ENCODE measurements at regions not wholly inside any gene's neighbourhood (a gene's known extent, or its start where the extent isn't known, plus 50 kb on each side); places are given as distances from the start of the nearest gene placed in this dataset.
"Not testable (repeated sequence)": the region's sequence is repeated elsewhere in the genome, so short reads cannot be mapped to it uniquely, and the experiment has no call there.

GRCh38 chr6:155795173-155795796 lies 339.6 kb upstream of the NOX3 start:
- FAIRE-seq, result no peak

- no peak for FAIRE-seq
Observed at GRCh38 chr6:155791891-155792290, 336.3 kb upstream of the NOX3 start.

- no peak for FAIRE-seq
Observed at GRCh38 chr6:155791186-155791585, 335.5 kb upstream of the NOX3 start.

- FAIRE-seq, result no peak
Observed at GRCh38 chr6:155787168-155787567, 331.5 kb upstream of the NOX3 start.

GRCh38 chr6:155786528-155786927 lies 330.9 kb upstream of the NOX3 start:
- no peak for FAIRE-seq

GRCh38 chr6:155782739-155783459 lies 327.3 kb upstream of the NOX3 start:
- FAIRE-seq, result no peak

- no peak for FAIRE-seq
Observed at GRCh38 chr6:155782320-155782731, 326.7 kb upstream of the NOX3 start.

GRCh38 chr6:155779456-155779855 lies 323.8 kb upstream of the NOX3 start:
- no peak for FAIRE-seq

GRCh38 chr6:155778336-155778735 lies 322.7 kb upstream of the NOX3 start:
- no peak for FAIRE-seq

- no peak for FAIRE-seq
Observed at GRCh38 chr6:155771822-155772221, 316.2 kb upstream of the NOX3 start.

GRCh38 chr6:155770856-155771255 lies 315.2 kb upstream of the NOX3 start:
- FAIRE-seq, result no peak

- no peak for FAIRE-seq
Observed at GRCh38 chr6:155770313-155770712, 314.7 kb upstream of the NOX3 start.

GRCh38 chr6:155765275-155766194 lies 309.9 kb upstream of the NOX3 start:
- no peak for FAIRE-seq

- no peak for FAIRE-seq
Observed at GRCh38 chr6:155762649-155763048, 307.0 kb upstream of the NOX3 start.

GRCh38 chr6:155755452-155755851 lies 299.8 kb upstream of the NOX3 start:
- no peak for FAIRE-seq

- not testable (repeated sequence) for FAIRE-seq
Observed at GRCh38 chr6:155748778-155749177, 293.1 kb upstream of the NOX3 start.

GRCh38 chr6:155747491-155747890 lies 291.9 kb upstream of the NOX3 start:
- FAIRE-seq, result no peak

GRCh38 chr6:155740781-155741399 lies 285.3 kb upstream of the NOX3 start:
- FAIRE-seq, result no peak

- no peak for FAIRE-seq
Observed at GRCh38 chr6:155738602-155739105, 283.0 kb upstream of the NOX3 start.

- FAIRE-seq, result no peak
Observed at GRCh38 chr6:155717374-155717773, 261.7 kb upstream of the NOX3 start.

- FAIRE-seq, result no peak
Observed at GRCh38 chr6:155710704-155711103, 255.1 kb upstream of the NOX3 start.

GRCh38 chr6:155709262-155709661 lies 253.6 kb upstream of the NOX3 start:
- FAIRE-seq, result no peak

- FAIRE-seq, result no peak
Observed at GRCh38 chr6:155708100-155708499, 252.5 kb upstream of the NOX3 start.

All from islet of Langerhans (tissue), 1 donor.